A673 (cell line): ENCODE measurements at regions not wholly inside any gene's neighbourhood (a gene's known extent, or its start where the extent isn't known, plus 50 kb on each side); places are given as distances from the start of the nearest gene placed in this dataset.

Source experiments
- EZH2 ChIP-seq: fragments of 200-600 bp; sonication (generic); IDR thresholded peaks from 2 replicates; pipeline ENCODE4 v1.6.1; 2017; ENCODE audit warnings: borderline replicate concordance, low read depth, mild to moderate bottlenecking, mixed read lengths, antibody characterized with exemption, low read length; ENCODE audit not compliant: poor library complexity, severe bottlenecking
- TF ChIP-seq, protein P1 (sequence below): fragments of 300-800, 200-600 bp; sonication (generic); conservative IDR thresholded peaks from 2 replicates; pipeline ENCODE4 v1.5.1; 2017; ENCODE audit warnings: low read depth, mild to moderate bottlenecking, antibody characterized with exemption, low read length, moderate library complexity, mixed read lengths

DNA sequence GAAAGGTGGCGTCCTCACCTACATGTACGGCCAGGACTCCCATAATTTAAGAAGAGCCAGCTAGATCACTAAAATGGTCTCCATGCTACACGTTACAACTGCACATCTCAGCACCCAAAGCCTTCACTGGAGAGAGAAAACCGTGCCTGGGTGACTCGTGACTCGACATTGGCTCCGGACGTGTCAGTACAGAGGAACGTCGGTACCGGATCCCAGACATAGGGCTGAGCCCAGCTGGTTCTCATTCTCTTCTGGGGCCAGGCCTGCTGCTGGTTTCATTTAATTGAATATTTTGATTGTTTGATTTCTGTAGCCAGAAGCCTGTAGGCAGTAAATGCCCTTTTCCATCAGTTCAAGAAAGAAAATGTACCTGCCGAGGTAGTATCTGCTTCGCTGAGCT, 93.1 kb downstream of the HHIPL2 start:
- TF ChIP-seq, protein P1, sequence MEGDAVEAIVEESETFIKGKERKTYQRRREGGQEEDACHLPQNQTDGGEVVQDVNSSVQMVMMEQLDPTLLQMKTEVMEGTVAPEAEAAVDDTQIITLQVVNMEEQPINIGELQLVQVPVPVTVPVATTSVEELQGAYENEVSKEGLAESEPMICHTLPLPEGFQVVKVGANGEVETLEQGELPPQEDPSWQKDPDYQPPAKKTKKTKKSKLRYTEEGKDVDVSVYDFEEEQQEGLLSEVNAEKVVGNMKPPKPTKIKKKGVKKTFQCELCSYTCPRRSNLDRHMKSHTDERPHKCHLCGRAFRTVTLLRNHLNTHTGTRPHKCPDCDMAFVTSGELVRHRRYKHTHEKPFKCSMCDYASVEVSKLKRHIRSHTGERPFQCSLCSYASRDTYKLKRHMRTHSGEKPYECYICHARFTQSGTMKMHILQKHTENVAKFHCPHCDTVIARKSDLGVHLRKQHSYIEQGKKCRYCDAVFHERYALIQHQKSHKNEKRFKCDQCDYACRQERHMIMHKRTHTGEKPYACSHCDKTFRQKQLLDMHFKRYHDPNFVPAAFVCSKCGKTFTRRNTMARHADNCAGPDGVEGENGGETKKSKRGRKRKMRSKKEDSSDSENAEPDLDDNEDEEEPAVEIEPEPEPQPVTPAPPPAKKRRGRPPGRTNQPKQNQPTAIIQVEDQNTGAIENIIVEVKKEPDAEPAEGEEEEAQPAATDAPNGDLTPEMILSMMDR, result no peak
- no peak for TF ChIP-seq EZH2
